PC-9 (cell line): ENCODE measurements at regions not wholly inside any gene's neighbourhood (a gene's known extent, or its start where the extent isn't known, plus 50 kb on each side); places are given as distances from the start of the nearest gene placed in this dataset.

Experiments used
- CTCF ChIP-seq: fragments of 200-600 bp; sonication (generic); conservative IDR thresholded peaks from 2 replicates; pipeline ENCODE4 v1.6.1; 2017; ENCODE audit warnings: mixed run types, antibody characterized with exemption, mild to moderate bottlenecking, moderate library complexity
- EZH2 ChIP-seq: fragments of 200-600 bp; sonication (generic); IDR thresholded peaks from 2 replicates; pipeline ENCODE4 v1.8.0; 2017; ENCODE audit warnings: antibody characterized with exemption, low read depth

GRCh38 chr15:93144463-93145236, 55.6 kb upstream of the RGMA start:
- TF ChIP-seq CTCF (no peak), EZH2 (no peak)
